HG03066 (cell line): ENCODE measurements at regions not wholly inside any gene's neighbourhood (a gene's known extent, or its start where the extent isn't known, plus 50 kb on each side); places are given as distances from the start of the nearest gene placed in this dataset.
"Not testable (repeated sequence)": the region's sequence is repeated elsewhere in the genome, so short reads cannot be mapped to it uniquely, and the experiment has no call there.

ENCODE experiments used
- ATAC-seq: cut with Tn5 transposase; IDR thresholded peaks from one replicate; pipeline ENCODE4 v1.9.1; 2021; ENCODE audit warnings: low read depth; ENCODE audit not compliant: unreplicated experiment

DNA sequence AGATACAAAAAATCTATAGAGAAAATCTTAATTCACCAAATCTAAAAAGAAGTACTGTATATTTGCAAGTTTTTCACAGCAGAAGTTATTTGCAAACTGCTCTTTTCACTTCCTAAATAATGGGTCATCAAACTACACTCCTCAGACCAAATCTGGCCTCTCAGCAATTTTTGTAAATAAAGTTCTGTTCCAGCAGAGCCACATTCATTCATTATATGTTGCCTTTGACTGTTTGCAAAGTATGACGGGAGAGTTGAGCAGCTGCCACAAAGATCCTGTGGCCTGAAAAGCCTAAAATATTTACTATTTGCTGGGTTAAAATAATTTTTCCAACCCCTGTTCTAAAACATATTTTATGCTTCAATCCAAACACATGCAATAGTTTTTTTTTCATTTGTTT is 1222.3 kb upstream of the SEL1L start:
- no peak for ATAC-seq

DNA sequence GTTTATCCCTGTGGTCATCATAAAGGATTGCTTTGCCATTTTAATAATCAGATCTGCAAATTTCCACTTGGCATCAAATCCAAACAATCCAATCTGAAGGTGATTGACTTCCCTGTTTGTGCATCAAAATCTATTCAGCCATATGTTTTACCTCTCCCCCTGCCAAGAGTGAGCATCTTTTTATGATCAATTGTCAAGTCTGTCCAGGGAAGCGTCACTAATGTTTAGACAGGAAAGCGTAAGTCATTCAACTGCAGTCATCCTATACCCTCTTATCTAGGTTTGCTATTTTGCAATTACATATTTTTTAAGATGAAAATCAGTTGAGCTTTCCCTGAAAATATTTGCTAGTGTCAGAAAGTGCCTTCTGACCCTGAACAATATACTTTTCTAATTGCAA is 1224.1 kb upstream of the SEL1L start:
- ATAC-seq, result no peak

DNA sequence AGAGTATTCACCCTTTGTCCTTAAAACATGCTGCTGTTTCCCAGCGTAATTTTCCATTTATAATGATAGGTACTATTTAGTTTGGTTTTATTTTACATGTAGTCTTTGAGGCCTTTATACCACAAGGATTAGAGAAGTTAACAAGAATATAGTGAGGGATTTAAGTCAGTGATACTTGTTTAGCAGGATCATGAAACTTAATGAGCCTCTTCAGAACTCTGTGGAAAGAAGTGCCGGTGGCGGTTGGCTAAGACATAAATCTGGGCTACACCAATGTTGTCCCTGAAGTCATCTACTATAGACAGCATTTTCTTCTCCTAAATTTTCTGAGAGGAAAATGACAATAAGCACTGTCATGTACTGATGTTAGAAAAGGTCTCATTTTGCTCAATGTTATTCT is 1226.0 kb upstream of the SEL1L start:
- no peak for ATAC-seq

DNA sequence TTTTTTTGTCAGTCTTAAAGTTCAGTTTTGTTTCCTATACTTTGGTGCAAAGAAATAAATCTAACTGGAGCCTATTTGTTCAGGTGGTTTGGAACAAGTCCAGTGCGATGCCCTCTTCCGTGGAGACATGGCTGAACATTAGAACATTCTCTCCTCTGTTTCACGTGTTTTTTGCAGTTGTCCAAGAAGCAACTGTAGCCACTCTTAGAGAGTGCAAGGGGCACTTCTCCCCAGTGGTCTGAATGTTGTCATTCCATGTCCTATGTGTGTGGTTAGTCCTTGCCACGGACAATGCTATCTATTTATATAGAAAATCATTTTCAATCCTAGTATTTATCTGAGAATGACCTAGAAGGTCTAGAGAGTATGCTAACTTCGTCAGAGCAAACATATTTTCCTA is 1232.5 kb upstream of the SEL1L start:
- ATAC-seq, result no peak

DNA sequence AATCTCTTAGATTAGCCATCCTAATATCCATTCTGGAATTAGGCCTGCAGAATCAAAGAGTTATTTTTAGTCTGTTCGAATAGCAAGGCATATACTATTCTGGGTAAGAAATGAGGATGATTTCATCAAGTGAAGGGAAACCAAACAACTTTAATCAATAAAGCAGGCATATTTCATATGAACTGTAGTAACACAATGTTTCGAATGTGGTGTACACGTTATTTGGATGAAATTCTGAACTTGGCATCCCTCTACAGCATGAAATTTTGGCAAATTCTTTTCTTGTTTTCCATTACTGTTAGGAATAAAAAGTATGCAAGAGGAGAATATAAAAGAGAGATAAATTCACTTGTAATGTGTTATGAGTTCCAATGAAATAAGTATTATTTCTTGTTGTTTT is 1233.3 kb upstream of the SEL1L start:
- ATAC-seq, result no peak

DNA sequence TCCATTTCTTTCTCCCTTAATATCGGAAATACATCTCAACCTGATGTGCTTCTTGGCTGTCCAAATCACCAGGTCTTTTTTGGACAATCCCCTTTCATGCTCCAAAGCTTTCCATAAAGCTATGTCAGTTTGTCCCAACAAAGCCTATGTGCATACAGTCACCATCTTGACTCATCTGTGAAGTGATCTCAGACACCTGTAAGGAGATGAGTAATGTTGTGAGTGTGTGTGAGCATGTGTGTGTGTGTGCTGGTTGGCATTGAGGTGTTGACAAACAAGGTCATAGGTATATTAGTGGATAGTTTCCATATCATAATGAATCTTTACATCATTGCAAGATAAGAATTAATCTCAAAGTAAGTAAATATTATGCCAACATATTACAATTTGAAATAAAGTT is 1243.3 kb upstream of the SEL1L start:
- ATAC-seq, result no peak

DNA sequence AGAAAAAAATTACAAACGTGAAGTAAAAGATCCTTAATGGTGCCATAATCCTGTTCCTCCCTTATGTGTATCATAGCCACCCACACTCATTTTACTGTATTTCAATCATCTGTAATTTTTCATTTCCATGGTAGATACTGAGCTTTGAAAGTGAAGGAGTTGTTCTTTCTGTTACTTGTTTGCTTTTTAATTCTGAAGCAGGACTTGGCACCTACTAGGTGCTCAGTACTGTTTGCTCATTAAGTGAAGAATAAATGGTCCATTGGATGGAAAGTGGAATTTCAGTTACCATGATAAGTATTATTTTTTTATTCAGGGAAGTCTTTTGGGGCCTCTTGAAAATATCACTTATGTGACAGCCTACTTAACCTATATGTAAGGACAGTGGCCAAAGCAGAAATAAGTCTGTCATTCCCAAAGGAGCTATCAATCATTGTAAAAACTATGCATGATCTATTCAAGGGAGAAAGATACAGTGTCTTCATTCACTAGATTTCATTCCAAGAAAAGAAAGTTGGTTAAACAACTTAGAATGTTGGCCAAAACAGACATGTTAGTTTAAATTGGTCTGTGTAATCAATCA is 1244.4 kb upstream of the SEL1L start:
- no peak for ATAC-seq

DNA sequence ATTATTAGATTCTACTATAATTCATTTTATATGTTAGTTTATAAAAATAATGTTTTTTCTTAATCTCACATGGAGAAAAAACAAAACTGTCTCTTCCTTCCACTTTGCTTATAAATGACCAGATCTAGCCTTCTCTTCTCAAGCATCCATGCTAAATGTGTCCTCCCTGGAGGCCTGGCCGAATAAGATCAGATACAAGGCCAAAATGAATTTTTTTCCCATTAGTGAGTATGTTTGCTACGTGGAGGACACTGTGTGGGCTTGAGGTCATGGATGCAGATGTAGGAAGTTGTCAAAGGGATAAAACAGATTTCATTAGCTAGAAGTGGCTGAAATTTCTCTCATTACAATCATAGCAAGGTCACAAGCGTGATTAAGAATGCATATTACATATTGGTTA is 1244.9 kb upstream of the SEL1L start:
- ATAC-seq, result no peak

DNA sequence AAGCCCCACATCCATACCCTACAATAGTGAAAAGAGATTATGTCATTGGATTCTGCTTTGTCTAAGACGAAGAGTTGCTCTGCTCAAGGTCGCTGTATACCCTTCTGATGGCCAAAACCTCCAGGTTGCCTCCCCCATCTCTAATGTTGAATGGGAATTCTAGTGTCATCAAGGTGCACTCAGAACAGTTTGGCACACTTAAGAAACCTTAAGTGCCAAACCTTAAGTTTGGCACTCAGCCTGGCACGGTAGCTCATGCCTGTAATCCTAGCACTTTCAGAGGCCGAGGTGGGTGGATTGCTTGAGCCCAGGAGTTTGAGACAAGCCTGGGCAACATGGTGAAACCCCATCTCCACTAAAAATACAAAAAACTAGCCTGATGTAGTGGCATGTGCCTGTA is 1245.6 kb upstream of the SEL1L start:
- ATAC-seq, result no peak

DNA sequence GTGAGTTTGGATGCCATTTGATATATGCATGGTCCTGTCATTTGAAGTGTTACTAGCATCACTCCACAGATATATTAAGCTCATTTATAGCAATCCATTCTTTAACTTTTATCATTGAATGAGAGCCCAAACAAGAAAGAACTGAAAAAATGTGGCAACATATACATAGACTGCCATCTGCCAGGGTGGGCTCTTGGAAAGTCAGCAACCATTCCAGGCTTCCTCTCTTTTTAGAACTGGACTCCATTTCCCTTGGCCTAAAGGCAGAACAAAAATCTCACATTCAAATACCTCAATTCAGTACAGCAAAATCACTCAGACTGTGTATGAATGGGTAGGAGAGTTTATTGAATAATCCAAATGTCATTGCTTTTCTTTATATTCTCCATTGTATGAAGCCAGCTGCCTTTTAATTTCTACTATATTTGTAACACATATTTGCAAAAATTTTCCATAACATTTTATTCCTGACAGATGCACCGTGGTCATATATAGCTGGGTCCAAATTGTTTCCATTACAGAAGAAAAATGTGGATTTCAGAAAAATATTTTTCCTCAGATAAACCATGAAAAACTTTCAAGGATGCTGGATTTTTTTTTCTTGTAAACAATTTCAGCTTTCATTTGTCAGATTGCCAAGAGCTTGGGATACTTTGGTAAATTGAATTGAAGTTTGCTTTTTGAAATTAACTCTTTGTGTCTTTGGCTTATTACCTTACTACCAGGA is 1252.3 kb upstream of the SEL1L start:
- ATAC-seq, result no peak

DNA sequence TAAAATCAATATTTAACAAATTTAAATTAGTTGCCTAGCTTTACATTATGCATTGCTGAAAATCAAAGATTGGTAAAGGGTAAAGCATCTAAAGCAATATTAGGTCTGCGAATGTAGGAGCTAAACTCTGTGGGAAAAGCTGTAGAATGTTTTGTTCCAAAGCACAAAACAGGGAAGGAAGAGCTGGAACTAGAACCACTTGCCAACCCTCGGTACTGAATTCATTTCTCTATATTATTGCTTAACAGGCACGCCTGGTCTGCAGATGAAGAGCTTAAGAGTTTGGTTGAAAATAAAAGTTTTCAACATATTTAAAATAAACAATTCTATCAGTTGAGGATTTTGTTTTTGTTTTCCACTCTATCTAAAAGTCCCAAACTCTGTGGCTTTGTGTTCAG is 1252.8 kb upstream of the SEL1L start:
- ATAC-seq, result no peak

DNA sequence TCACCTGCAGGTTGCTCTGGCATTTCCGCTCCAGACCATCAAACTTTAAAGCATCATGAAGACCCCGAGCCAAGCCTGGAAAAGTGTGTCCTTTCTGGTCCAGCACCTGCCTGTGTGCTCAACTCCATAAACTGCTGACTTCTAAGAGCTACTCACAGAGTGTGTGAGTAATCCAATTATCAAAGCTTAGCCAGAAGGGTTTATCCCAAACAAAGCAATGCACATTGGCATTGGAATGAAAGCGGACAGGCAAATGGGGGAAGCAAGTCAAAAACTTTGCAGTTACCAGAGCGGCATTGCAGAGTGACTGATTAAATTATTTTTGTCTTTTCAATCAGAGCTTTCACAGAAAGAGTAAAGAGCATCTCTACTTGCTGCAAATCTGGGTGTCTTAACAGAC is 1262.4 kb upstream of the SEL1L start:
- ATAC-seq, result no peak

DNA sequence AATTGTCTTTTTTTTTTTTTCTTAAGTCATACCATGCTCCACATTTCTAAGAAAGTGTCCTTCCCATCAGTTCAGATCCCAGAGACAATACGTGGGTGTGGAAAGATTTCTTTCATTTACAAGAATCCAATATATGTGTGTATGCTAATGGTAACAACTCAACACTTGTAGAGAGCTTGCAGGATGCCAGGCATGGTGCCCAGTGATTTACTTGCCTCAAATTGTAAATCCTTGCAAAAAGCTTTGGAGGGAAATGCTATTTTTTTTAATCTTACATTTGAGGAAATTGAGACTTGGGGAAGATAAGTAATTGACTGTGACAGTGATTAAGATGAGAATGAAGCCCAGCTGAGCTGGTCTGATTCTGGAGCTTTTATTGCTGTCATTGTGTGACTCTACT is 1264.6 kb upstream of the SEL1L start:
- ATAC-seq, result no peak

DNA sequence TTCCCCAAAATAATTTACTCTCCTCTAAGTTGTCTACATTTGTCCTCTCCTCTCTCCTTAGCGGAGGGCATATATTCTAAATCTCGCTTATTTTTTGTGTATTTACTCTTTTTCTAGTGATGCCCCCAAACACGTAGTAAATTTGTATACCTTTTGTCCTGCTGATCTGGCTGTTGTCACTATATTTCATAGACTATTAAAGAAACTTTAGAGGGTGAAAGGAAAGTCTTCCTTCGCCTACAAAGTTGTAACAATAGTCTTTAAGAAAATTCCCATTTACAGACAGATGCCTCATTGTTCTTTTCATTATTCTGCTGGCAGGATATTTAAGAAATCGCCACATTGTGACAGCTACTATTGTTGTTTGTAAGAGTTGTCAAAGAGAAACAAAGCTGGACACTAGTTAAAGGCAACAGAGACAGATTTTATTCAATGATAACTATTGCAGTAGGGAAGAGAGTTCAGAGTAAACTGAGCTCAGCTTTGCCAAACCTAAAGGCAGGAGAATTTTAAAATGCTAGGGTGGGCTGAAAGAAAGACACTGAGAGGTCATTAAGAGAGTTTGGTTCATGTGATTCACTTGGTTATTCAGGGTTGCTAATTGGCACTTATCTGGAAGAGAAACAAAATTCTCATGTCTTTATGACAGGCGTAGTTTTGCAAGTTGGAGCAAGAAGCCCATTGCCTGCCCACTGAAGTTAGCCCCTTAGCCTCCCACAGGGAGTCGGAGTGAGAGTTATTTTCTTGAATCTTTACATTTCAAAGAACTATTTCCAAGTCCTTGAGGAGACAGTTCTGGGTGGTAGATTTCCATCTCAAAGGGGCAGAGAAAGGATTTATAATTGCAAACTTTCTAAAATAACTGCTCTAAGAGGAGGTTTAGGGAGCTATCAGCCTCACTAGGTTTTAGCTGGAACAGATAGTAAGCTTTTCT is 1272.5 kb upstream of the SEL1L start:
- no peak for ATAC-seq

DNA sequence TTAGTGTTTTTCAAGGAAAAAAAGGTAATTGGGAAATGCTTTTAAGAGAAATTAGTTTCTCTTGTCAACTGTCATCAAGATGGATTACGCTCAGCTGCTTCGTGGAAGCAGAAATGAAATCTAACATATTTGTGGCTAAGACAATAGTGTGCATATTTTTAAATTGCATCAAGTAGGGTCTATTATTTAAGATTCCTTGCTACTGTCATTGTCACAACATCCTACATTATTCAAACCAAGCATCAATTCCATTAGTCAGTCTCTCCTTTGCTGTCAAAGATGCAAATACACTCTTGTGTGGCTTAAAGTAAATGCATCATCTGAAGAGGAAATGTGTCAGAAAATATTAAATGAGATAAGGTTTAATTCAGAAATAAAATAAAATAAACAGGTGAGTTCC is 1277.6 kb upstream of the SEL1L start:
- no peak for ATAC-seq

DNA sequence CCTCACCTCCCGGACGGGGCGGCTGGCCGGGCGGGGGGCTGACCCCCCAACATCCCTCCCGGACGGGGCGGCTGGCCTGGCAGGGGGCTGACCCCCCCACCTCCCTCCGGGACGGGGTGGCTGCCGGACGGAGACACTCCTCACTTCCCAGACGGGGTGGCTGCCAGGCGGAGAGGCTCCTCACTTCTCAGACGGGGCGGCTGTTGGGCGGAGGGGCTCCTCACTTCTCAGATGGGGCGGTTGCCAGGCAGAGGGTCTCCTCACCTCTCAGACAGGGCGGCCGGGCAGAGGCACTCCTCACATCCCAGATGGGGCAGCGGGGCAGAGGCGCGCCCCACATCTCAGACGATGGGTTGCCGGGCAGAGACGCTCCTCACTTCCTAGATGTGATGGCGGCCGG is 1280.7 kb upstream of the SEL1L start:
- ATAC-seq, result not testable (repeated sequence)

DNA sequence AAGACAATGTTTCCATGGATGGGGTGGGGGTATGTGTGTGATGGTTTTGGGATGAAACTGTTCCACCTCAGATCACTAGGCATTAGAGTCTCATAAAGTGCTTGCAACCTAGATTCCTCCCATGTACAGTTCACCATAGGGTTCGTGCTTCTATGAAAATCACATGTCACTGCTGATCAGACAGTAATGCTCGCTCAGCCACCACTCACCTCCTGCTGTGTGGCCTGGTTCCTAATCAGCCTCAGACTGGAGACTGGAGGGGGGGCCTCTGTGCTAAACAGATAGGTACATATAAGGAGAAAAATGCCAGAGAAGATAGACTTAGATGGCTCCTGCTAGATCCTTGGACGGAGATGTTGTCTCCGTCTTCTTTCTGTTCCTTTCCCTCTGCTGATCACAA is 1296.9 kb upstream of the SEL1L start:
- no peak for ATAC-seq

DNA sequence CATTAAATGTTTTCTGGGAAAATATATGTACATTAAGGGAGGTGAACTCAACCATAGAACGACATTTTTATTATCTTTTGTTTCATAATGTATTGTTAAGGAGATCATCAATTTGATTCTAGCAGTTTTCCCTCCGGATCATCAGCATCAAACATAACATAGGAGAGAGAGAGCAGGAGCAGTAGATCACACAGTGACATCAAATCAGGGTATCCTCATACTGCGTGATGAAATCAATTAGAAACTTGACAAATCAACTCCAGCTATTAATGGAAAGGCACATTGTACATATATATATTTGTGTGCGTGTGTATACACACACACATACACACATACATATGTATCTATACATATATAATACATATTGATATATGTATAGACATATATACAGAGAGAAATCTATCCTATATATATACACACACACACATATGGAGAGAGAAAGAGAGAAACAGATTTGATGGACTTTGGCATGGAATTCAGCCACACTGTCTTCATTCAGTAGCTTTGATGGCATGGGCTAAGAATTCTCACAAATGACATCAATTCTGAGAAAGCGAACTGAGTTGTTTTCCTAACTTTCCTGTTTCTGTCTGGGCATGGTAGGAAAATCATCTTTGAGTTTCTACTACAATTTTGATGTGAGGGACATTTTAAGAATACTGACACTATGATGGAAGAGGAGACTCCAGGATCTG is 1302.8 kb upstream of the SEL1L start:
- no peak for ATAC-seq

DNA sequence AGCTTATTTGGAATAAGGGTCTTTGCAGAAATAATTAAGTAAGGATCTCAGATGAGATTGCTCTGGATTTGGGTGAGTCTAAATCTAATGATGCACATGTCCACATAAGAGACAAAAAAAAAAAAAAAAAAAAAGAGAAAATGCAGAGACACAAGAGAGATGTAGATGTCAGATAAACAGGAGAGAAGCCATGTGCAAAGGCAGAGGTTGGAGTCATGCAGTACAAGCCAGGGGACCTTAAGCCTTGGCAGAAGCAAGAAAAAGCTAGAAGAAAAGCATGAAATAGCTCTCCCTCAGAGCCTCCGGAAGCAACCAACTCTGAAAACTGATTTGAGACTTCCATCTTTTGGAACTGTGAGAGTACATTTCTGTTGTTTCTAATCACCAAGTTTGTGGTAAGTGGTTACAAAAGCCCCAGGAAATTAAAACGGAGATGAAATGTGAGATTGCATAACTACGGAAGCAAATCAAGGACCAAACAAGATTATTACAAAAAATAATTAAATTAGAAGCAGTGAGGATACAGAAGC is 1304.0 kb upstream of the SEL1L start:
- ATAC-seq, result no peak

DNA sequence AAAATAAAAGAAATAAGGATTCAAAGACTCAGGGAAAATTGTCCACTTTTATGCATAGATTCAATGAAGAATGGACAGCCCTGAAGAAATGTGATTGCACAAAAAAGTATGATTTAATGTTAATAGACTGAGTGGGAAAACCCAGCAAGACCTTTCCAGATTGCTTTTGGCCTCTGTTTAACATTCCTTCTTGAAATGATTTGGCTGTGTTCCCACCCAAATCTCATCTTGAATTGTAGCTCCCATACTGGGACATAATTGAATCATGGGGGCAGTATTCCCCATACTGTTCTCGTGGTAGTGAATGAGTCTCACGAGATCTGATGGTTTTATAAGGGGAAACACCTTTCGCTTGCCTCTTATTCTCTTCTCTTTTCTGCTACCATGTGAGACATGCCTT is 1316.9 kb upstream of the SEL1L start:
- no peak for ATAC-seq

DNA sequence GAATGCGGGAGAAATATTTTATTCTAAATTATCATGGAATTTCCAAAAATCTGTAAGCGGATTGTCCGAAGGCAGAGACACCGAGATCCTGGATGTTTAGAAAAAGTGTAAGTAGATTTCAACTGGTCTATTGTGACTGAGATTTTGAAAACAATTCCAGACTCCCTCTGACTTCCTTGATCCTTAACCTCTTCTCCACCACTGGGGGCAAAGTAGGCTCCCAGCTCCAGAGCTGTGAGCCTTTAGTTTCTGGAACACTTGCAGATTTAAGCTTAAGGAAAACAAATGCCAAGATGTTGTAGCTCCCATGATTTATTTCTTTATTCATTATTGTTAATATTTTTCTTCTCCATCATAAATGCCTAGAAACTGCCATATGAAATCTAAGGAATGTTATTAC is 1320.5 kb upstream of the SEL1L start:
- no peak for ATAC-seq
